Liver (tissue), 8 donors: ENCODE measurements at regions not wholly inside any gene's neighbourhood (a gene's known extent, or its start where the extent isn't known, plus 50 kb on each side); places are given as distances from the start of the nearest gene placed in this dataset.

Experiments
- DNase-seq: peaks from one replicate; pipeline ENCODE4 v3.0.0-alpha.2; 2017; ENCODE audit warnings: low spot score
- H3K27ac ChIP-seq, 2 donors: one replicate each; pipeline ENCODE4 v1.7.0; 2013; ENCODE audit warnings: inconsistent platforms in 2 of 2, low read length in 2 of 2, control low read depth in 1 of 2, low read depth in 1 of 2, mild to moderate bottlenecking in 1 of 2
- H3K27me3 ChIP-seq, 4 donors: one replicate each; pipeline versions ENCODE4 v1.6.1 to v1.7.0; 2013; ENCODE audit warnings: low read length in 3 of 4, inconsistent platforms in 1 of 4, mild to moderate bottlenecking in 1 of 4, moderate library complexity in 1 of 4; ENCODE audit not compliant: control insufficient read depth in 4 of 4, insufficient read depth in 4 of 4
- H3K36me3 ChIP-seq, 4 donors: one replicate each; pipeline versions ENCODE4 v1.6.1 to v1.7.0; 2013; ENCODE audit warnings: low read length in 3 of 4, mild to moderate bottlenecking in 3 of 4, low read depth in 1 of 4, moderate library complexity in 1 of 4; ENCODE audit not compliant: control insufficient read depth in 4 of 4, insufficient read depth in 3 of 4
- H3K4me1 ChIP-seq, 4 donors: one replicate each; pipeline versions ENCODE4 v1.6.1 to v1.7.0; 2013; ENCODE audit warnings: low read length in 3 of 4, mild to moderate bottlenecking in 3 of 4, moderate library complexity in 1 of 4; ENCODE audit not compliant: control insufficient read depth in 4 of 4, insufficient read depth in 4 of 4
- H3K4me3 ChIP-seq, 3 donors: one replicate each; pipeline versions ENCODE4 v1.6.1 to v1.7.0; 2013; ENCODE audit warnings: low read length in 3 of 3, control low read depth in 1 of 3, low read depth in 1 of 3, mild to moderate bottlenecking in 1 of 3
- H3K9ac ChIP-seq, 2 donors: one replicate each; pipeline ENCODE4 v1.7.0; 2013; ENCODE audit warnings: low read length in 2 of 2, mild to moderate bottlenecking in 2 of 2, moderate library complexity in 2 of 2, control low read depth in 1 of 2, low read depth in 1 of 2
- H3K9me3 ChIP-seq, 4 donors: one replicate each; pipeline versions ENCODE4 v1.6.1 to v1.7.0; 2013; ENCODE audit warnings: low read length in 3 of 4; ENCODE audit not compliant: control insufficient read depth in 4 of 4
- EGR1 ChIP-seq, 2 donors: IDR thresholded peaks; 2 replicates each; pipeline ENCODE4 v1.6.1; 2016 to 2018; ENCODE audit warnings: antibody characterized with exemption in 2 of 2, low read depth in 2 of 2
- FOXA1 ChIP-seq: IDR thresholded peaks from 2 replicates; pipeline ENCODE4 v1.6.1; 2016; ENCODE audit warnings: antibody characterized with exemption
- FOXA2 ChIP-seq: IDR thresholded peaks from 2 replicates; pipeline ENCODE4 v1.6.1; 2016; ENCODE audit warnings: antibody characterized with exemption
- GABPA ChIP-seq, 2 donors: IDR thresholded peaks in 1 of 2; conservative IDR thresholded peaks in 1 of 2; 2 replicates each; pipeline ENCODE4 v1.6.1; 2016; ENCODE audit warnings: antibody characterized with exemption in 2 of 2, mild to moderate bottlenecking in 1 of 2, moderate library complexity in 1 of 2
- HNF4A ChIP-seq, 2 donors: conservative IDR thresholded peaks; 2 replicates each; pipeline ENCODE4 v1.6.1; 2016; ENCODE audit warnings: antibody characterized with exemption in 2 of 2, mild to moderate bottlenecking in 2 of 2
- HNF4G ChIP-seq: IDR thresholded peaks from 2 replicates; pipeline ENCODE4 v1.6.1; 2016; ENCODE audit warnings: antibody characterized with exemption
- JUND ChIP-seq, 2 donors: IDR thresholded peaks; 2 replicates each; pipeline ENCODE4 v1.6.1; 2016; ENCODE audit warnings: antibody characterized with exemption in 2 of 2
- RAD21 ChIP-seq, 2 donors: IDR thresholded peaks; 2 replicates each; pipeline ENCODE4 v1.6.1; 2016; ENCODE audit warnings: antibody characterized with exemption in 2 of 2, mild to moderate bottlenecking in 2 of 2
- RXRA ChIP-seq, 2 donors: IDR thresholded peaks; 2 replicates each; pipeline ENCODE4 v1.6.1; 2017 to 2018; ENCODE audit warnings: antibody characterized with exemption in 2 of 2, mild to moderate bottlenecking in 1 of 2
- SP1 ChIP-seq: IDR thresholded peaks from 2 replicates; pipeline ENCODE4 v1.6.1; 2018; ENCODE audit warnings: antibody characterized with exemption, mild to moderate bottlenecking
- TAF1 ChIP-seq: conservative IDR thresholded peaks from 2 replicates; pipeline ENCODE4 v1.6.1; 2016; ENCODE audit warnings: antibody characterized with exemption, mild to moderate bottlenecking
- YY1 ChIP-seq: IDR thresholded peaks from 2 replicates; pipeline ENCODE4 v1.6.1; 2016; ENCODE audit warnings: antibody characterized with exemption, mild to moderate bottlenecking
- WGBS: extraction: QIAGEN DNeasy Blood & Tissue Kit; methylation state at CpG from one replicate; pipeline ENCODE4 v1.1.7; 2013; 5-methylcytosine and 5-hydroxymethylcytosine counted together
- TF ChIP-seq, protein P1 (sequence below): IDR thresholded peaks from 2 replicates; pipeline ENCODE4 v1.6.1; 2016; ENCODE audit warnings: antibody characterized with exemption, mild to moderate bottlenecking
- TF ChIP-seq, protein P2 (sequence below): IDR thresholded peaks from 2 replicates; pipeline ENCODE4 v1.6.1; 2016; ENCODE audit warnings: antibody characterized with exemption
- TF ChIP-seq, protein P3 (sequence below): fragments of 150-350 bp; IDR thresholded peaks from 2 replicates; pipeline ENCODE4 v1.5.1; 2017; ENCODE audit warnings: improper control_type of control experiment, low read depth, low read length; ENCODE audit not compliant: missing input control
- TF ChIP-seq, protein P4 (sequence below): IDR thresholded peaks from 2 replicates; pipeline ENCODE4 v1.6.1; 2016; ENCODE audit warnings: antibody characterized with exemption
- TF ChIP-seq, protein P5 (sequence below): IDR thresholded peaks from 2 replicates; pipeline ENCODE4 v1.6.1; 2016; ENCODE audit warnings: antibody characterized with exemption
- donor health status: healthy.
- donor health status: healthy.
- donor health status: healthy.
- donor health status: healthy.
- donor health status: healthy.

DNA sequence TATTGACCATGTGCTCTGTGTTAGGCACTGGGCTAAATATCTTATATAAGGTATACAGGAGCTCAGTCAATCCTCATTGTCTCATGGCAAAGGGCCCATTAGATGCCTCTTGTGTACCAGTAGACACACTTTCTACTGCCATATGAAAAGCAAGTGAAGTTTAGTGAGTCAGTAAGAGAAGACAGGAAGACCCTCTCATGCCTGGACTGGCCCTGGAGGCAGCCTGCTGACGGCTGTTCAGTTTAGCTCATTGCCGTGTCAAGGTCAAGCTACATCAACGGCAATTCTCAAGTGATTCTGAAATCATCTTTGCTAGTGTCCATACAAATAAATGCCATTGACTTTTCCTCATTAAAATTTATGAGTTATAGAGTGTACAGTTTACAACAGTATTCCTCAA lies 237.9 kb downstream of the IRX1 start:
- WGBS, result 70% methylated on average over 3 of the region's 3 CpGs
- DNase-seq, result no peak
- Histone ChIP-seq H3K9ac (no peak overlapping the region), H3K36me3 (no peaks in the 10 kb centered on the region), H3K9me3 (no peaks in the 10 kb centered on the region), H3K4me3 (no peak overlapping the region), H3K4me1 (no peaks in the 10 kb centered on the region), H3K27me3 (peaks cover 0 to 2% (median 0%) of the 10 kb centered on the region in 4 donors), H3K27ac (no peak overlapping the region)
- TF ChIP-seq GABPA (IDR thresholded peaks at IDR 0.05 in 1 of 2, conservative IDR thresholded peaks at IDR 0.05 in 1 of 2) (no peak), HNF4A (conservative IDR thresholded peaks at IDR 0.05) (no peak), YY1 (no peak), FOXA2 (no peak)
- TF ChIP-seq, protein P1, sequence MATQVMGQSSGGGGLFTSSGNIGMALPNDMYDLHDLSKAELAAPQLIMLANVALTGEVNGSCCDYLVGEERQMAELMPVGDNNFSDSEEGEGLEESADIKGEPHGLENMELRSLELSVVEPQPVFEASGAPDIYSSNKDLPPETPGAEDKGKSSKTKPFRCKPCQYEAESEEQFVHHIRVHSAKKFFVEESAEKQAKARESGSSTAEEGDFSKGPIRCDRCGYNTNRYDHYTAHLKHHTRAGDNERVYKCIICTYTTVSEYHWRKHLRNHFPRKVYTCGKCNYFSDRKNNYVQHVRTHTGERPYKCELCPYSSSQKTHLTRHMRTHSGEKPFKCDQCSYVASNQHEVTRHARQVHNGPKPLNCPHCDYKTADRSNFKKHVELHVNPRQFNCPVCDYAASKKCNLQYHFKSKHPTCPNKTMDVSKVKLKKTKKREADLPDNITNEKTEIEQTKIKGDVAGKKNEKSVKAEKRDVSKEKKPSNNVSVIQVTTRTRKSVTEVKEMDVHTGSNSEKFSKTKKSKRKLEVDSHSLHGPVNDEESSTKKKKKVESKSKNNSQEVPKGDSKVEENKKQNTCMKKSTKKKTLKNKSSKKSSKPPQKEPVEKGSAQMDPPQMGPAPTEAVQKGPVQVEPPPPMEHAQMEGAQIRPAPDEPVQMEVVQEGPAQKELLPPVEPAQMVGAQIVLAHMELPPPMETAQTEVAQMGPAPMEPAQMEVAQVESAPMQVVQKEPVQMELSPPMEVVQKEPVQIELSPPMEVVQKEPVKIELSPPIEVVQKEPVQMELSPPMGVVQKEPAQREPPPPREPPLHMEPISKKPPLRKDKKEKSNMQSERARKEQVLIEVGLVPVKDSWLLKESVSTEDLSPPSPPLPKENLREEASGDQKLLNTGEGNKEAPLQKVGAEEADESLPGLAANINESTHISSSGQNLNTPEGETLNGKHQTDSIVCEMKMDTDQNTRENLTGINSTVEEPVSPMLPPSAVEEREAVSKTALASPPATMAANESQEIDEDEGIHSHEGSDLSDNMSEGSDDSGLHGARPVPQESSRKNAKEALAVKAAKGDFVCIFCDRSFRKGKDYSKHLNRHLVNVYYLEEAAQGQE, result no peak

DNA sequence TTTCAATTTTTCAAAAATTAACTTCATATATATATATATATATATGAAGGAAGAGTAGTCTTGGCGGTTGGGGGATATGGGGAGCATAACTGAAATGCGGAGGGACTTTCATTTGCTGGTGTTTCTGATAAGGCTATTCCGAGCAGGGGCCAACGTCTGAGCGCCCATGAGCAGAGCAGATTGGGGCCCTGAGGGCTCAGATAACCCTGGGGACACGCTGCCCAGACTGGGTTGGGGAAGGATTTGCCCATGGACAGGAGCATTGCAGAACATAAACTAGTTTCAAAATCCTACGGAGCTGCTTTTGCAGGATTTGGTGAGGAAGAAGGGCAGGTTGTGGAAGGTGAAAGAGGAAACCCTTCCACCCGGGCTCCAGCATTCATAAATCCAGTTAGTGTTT lies 240.2 kb downstream of the IRX1 start:
- Histone ChIP-seq H3K36me3 (no peaks in the 10 kb centered on the region), H3K4me1 (no peaks in the 10 kb centered on the region), H3K27me3 (no peaks in the 10 kb centered on the region), H3K9ac (no peak overlapping the region), H3K4me3 (no peak overlapping the region), H3K9me3 (no peaks in the 10 kb centered on the region), H3K27ac (no peak overlapping the region)
- no peak for TF ChIP-seq SP1
- 64% methylated on average over 8 of the region's 8 CpGs for WGBS
- no peak for DNase-seq

DNA sequence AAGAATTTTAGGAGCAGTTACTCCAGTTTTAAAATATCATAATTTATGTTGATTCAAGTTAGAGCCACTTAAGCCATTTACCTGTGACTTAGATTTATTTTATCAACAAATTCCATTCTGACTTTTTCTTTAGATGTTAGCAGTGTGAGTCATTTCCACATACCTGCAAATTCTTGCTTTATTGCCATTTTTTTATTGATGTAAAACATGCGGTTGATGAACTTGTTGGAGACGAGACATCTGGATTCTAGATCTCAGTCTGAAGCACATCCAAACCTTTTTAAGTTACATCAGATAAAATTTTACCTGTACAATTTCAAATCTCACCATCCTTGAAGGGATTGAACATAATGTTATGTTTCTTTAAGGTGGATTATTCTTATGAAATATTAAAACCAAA lies 240.9 kb downstream of the IRX1 start:
- Histone ChIP-seq H3K27me3 (no peaks in the 10 kb centered on the region), H3K4me3 (no peak overlapping the region), H3K36me3 (no peaks in the 10 kb centered on the region), H3K9me3 (no peaks in the 10 kb centered on the region), H3K27ac (no peak overlapping the region), H3K4me1 (no peaks in the 10 kb centered on the region), H3K9ac (no peak overlapping the region)
- no peak for DNase-seq
- TF ChIP-seq FOXA1 (no peak), JUND (IDR thresholded peaks at IDR 0.05) (no peak), TAF1 (no peak), FOXA2 (no peak), GABPA (IDR thresholded peaks at IDR 0.05 in 1 of 2, conservative IDR thresholded peaks at IDR 0.05 in 1 of 2) (no peak), HNF4G (no peak), EGR1 (IDR thresholded peaks at IDR 0.05; ENCODE audit: low read depth in 2 of 2) (no peak), RXRA (IDR thresholded peaks at IDR 0.05) (no peak), SP1 (no peak), RAD21 (IDR thresholded peaks at IDR 0.05) (no peak), YY1 (no peak), HNF4A (conservative IDR thresholded peaks at IDR 0.05) (no peak)
- TF ChIP-seq, protein P2, sequence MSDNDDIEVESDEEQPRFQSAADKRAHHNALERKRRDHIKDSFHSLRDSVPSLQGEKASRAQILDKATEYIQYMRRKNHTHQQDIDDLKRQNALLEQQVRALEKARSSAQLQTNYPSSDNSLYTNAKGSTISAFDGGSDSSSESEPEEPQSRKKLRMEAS, result no peak
- TF ChIP-seq, protein P3, sequence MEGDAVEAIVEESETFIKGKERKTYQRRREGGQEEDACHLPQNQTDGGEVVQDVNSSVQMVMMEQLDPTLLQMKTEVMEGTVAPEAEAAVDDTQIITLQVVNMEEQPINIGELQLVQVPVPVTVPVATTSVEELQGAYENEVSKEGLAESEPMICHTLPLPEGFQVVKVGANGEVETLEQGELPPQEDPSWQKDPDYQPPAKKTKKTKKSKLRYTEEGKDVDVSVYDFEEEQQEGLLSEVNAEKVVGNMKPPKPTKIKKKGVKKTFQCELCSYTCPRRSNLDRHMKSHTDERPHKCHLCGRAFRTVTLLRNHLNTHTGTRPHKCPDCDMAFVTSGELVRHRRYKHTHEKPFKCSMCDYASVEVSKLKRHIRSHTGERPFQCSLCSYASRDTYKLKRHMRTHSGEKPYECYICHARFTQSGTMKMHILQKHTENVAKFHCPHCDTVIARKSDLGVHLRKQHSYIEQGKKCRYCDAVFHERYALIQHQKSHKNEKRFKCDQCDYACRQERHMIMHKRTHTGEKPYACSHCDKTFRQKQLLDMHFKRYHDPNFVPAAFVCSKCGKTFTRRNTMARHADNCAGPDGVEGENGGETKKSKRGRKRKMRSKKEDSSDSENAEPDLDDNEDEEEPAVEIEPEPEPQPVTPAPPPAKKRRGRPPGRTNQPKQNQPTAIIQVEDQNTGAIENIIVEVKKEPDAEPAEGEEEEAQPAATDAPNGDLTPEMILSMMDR, result no peak
- TF ChIP-seq, protein P4, sequence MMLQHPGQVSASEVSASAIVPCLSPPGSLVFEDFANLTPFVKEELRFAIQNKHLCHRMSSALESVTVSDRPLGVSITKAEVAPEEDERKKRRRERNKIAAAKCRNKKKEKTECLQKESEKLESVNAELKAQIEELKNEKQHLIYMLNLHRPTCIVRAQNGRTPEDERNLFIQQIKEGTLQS, result no peak
- TF ChIP-seq, protein P1, result no peak
- TF ChIP-seq, protein P5, sequence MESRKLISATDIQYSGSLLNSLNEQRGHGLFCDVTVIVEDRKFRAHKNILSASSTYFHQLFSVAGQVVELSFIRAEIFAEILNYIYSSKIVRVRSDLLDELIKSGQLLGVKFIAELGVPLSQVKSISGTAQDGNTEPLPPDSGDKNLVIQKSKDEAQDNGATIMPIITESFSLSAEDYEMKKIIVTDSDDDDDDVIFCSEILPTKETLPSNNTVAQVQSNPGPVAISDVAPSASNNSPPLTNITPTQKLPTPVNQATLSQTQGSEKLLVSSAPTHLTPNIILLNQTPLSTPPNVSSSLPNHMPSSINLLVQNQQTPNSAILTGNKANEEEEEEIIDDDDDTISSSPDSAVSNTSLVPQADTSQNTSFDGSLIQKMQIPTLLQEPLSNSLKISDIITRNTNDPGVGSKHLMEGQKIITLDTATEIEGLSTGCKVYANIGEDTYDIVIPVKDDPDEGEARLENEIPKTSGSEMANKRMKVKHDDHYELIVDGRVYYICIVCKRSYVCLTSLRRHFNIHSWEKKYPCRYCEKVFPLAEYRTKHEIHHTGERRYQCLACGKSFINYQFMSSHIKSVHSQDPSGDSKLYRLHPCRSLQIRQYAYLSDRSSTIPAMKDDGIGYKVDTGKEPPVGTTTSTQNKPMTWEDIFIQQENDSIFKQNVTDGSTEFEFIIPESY, result no peak
- 70% methylated on average over 2 of the region's 2 CpGs for WGBS
